C4-2B (cell line): ENCODE measurements at regions not wholly inside any gene's neighbourhood (a gene's known extent, or its start where the extent isn't known, plus 50 kb on each side); places are given as distances from the start of the nearest gene placed in this dataset.

Experiments
- CTCF ChIP-seq: fragments of 450-650 bp; conservative IDR thresholded peaks from 2 replicates; pipeline ENCODE4 v1.5.1; 2017; ENCODE audit warnings: mild to moderate bottlenecking
- ZFX ChIP-seq: fragments of 450-650 bp; IDR thresholded peaks from 2 replicates; pipeline ENCODE4 v1.6.1; 2017

GRCh38 chr2:129620411-129620810, 359.1 kb upstream of the RAB6C start:
- TF ChIP-seq CTCF: no peak
- TF ChIP-seq ZFX: no peak
